GM23338 (cell line): ENCODE measurements at regions not wholly inside any gene's neighbourhood (a gene's known extent, or its start where the extent isn't known, plus 50 kb on each side); places are given as distances from the start of the nearest gene placed in this dataset.

Experiments used
- ATAC-seq: fragments of 200-7000 bp; cut with Tn5 transposase; 3 replicates; pipeline ENCODE4 v1.9.1; 2020
- DNase-seq: peaks from one replicate; pipeline ENCODE4 v3.0.0-alpha.2; 2015; ENCODE audit warnings: low spot score
- H2AFZ ChIP-seq: fragments of 200-600 bp; sonication (generic); 2 replicates; pipeline ENCODE4 v1.8.0; 2016; ENCODE audit warnings: antibody characterized with exemption, mild to moderate bottlenecking, moderate library complexity
- H3F3A ChIP-seq: fragments of 200-600 bp; sonication (generic); replicated peaks from 2 replicates; pipeline ENCODE4 v1.8.0; 2017; ENCODE audit warnings: antibody characterized with exemption, mixed run types, low read depth
- H3K27ac ChIP-seq: fragments of 200-600 bp; sonication (generic); 2 replicates; pipeline ENCODE4 v1.6.1; 2016; ENCODE audit warnings: low read depth
- H3K27me3 ChIP-seq: fragments of 200-600 bp; sonication (generic); 2 replicates; pipeline ENCODE4 v1.8.0; 2016; ENCODE audit warnings: mild to moderate bottlenecking, mixed run types, moderate library complexity; ENCODE audit not compliant: insufficient read depth
- H3K36me3 ChIP-seq: fragments of 200-600 bp; sonication (generic); 2 replicates; pipeline ENCODE4 v1.8.0; 2016; ENCODE audit warnings: mild to moderate bottlenecking; ENCODE audit not compliant: insufficient read depth
- H3K4me1 ChIP-seq: fragments of 200-600 bp; sonication (generic); 2 replicates; pipeline ENCODE4 v1.8.0; 2016; ENCODE audit warnings: mild to moderate bottlenecking, moderate library complexity; ENCODE audit not compliant: insufficient read depth
- H3K4me2 ChIP-seq: fragments of 200-600 bp; sonication (generic); 2 replicates; pipeline ENCODE4 v1.7.1; 2017; ENCODE audit warnings: mixed run types
- H3K4me3 ChIP-seq: fragments of 200-600 bp; sonication (generic); 2 replicates; pipeline ENCODE4 v1.6.1; 2016; ENCODE audit warnings: mixed run types
- H3K79me2 ChIP-seq: fragments of 200-600 bp; sonication (generic); replicated peaks from 2 replicates; pipeline ENCODE4 v1.8.0; 2017; ENCODE audit warnings: mild to moderate bottlenecking; ENCODE audit not compliant: insufficient read depth
- H3K9me2 ChIP-seq: fragments of 200-600 bp; sonication (generic); 2 replicates; pipeline ENCODE4 v1.8.0; 2017; ENCODE audit not compliant: insufficient read depth
- H4K20me1 ChIP-seq: fragments of 200-600 bp; sonication (generic); replicated peaks from 2 replicates; pipeline ENCODE4 v1.8.0; 2017; ENCODE audit warnings: mild to moderate bottlenecking; ENCODE audit not compliant: insufficient read depth
- H3K27ac Mint-ChIP-seq: 2 replicates; pipeline ENCODE4 v1.8.0; 2020; ENCODE audit warnings: inconsistent platforms, mild to moderate bottlenecking, moderate library complexity, mixed read lengths
- H3K27me3 Mint-ChIP-seq: 3 replicates; pipeline ENCODE4 v1.8.0; 2022; ENCODE audit warnings: low read depth, mild to moderate bottlenecking, moderate library complexity, mixed read lengths, inconsistent platforms; ENCODE audit not compliant: insufficient read depth, poor library complexity
- H3K36me3 Mint-ChIP-seq: 3 replicates; pipeline ENCODE4 v1.8.0; 2021; ENCODE audit warnings: low read depth, mild to moderate bottlenecking, inconsistent platforms, moderate library complexity, mixed read lengths
- H3K4me1 Mint-ChIP-seq: 3 replicates; pipeline ENCODE4 v1.8.0; 2020; ENCODE audit warnings: mild to moderate bottlenecking, inconsistent platforms, mixed read lengths
- H3K4me3 Mint-ChIP-seq: 3 replicates; pipeline ENCODE4 v1.8.0; 2021; ENCODE audit warnings: moderate library complexity, mild to moderate bottlenecking, inconsistent platforms, mixed read lengths
- H3K9me3 Mint-ChIP-seq: 3 replicates; pipeline ENCODE4 v1.8.0; 2020; ENCODE audit warnings: moderate library complexity, mild to moderate bottlenecking, inconsistent platforms, mixed read lengths
- CREB1 ChIP-seq: fragments of 250-450 bp; sonication (Bioruptor Pico); IDR thresholded peaks from 2 replicates; pipeline ENCODE4 v1.5.0; 2020; ENCODE audit warnings: low read depth, mild to moderate bottlenecking, moderate library complexity
- ETS1 ChIP-seq: IDR thresholded peaks from 2 replicates; pipeline ENCODE4 v1.6.1; 2016; ENCODE audit warnings: antibody characterized with exemption
- EZH2 ChIP-seq: fragments of 200-600 bp; sonication (generic); IDR thresholded peaks from one replicate; pipeline ENCODE4 v1.8.0; 2017; ENCODE audit warnings: antibody characterized with exemption, mild to moderate bottlenecking, low read depth; ENCODE audit not compliant: unreplicated experiment
- EZH2phosphoT487 ChIP-seq: fragments of 200-600 bp; sonication (generic); IDR thresholded peaks from one replicate; pipeline ENCODE4 v1.8.1; 2018; ENCODE audit warnings: antibody characterized with exemption; ENCODE audit not compliant: unreplicated experiment
- NANOG ChIP-seq: IDR thresholded peaks from 2 replicates; pipeline ENCODE4 v1.6.1; 2016; ENCODE audit warnings: antibody characterized with exemption, borderline replicate concordance
- POLR2AphosphoS5 ChIP-seq: IDR thresholded peaks from 2 replicates; pipeline ENCODE4 v1.6.1; 2016; ENCODE audit warnings: antibody characterized with exemption, low read depth
- ZNF114 ChIP-seq: fragments of 250-450 bp; sonication (Bioruptor Pico); IDR thresholded peaks from 2 replicates; pipeline ENCODE4 v1.5.0; 2020; ENCODE audit warnings: mild to moderate bottlenecking, moderate library complexity
- ZNF331 ChIP-seq: fragments of 250-450 bp; sonication (Bioruptor Pico); IDR thresholded peaks from 2 replicates; pipeline ENCODE4 v1.5.0; 2020; ENCODE audit warnings: low read depth, mild to moderate bottlenecking, moderate library complexity
- TF ChIP-seq, protein P1 (sequence below): IDR thresholded peaks from one replicate; pipeline ENCODE4 v1.6.1; 2018; ENCODE audit warnings: antibody characterized with exemption; ENCODE audit not compliant: unreplicated experiment
- TF ChIP-seq, protein P2 (sequence below): fragments of 250-450 bp; sonication (Bioruptor Pico); IDR thresholded peaks from 2 replicates; pipeline ENCODE4 v1.5.0; 2020; ENCODE audit warnings: mild to moderate bottlenecking, moderate library complexity

GRCh38 chr4:123602007-123602406 is 205.4 kb downstream of the SPRY1 start (continued):
- TF ChIP-seq ZNF331 (CRISPR knock-in tag) (no peak), ZNF114 (CRISPR knock-in tag) (no peak), CREB1 (CRISPR knock-in tag) (no peak), POLR2AphosphoS5 (no peak)
- TF ChIP-seq, protein P1, sequence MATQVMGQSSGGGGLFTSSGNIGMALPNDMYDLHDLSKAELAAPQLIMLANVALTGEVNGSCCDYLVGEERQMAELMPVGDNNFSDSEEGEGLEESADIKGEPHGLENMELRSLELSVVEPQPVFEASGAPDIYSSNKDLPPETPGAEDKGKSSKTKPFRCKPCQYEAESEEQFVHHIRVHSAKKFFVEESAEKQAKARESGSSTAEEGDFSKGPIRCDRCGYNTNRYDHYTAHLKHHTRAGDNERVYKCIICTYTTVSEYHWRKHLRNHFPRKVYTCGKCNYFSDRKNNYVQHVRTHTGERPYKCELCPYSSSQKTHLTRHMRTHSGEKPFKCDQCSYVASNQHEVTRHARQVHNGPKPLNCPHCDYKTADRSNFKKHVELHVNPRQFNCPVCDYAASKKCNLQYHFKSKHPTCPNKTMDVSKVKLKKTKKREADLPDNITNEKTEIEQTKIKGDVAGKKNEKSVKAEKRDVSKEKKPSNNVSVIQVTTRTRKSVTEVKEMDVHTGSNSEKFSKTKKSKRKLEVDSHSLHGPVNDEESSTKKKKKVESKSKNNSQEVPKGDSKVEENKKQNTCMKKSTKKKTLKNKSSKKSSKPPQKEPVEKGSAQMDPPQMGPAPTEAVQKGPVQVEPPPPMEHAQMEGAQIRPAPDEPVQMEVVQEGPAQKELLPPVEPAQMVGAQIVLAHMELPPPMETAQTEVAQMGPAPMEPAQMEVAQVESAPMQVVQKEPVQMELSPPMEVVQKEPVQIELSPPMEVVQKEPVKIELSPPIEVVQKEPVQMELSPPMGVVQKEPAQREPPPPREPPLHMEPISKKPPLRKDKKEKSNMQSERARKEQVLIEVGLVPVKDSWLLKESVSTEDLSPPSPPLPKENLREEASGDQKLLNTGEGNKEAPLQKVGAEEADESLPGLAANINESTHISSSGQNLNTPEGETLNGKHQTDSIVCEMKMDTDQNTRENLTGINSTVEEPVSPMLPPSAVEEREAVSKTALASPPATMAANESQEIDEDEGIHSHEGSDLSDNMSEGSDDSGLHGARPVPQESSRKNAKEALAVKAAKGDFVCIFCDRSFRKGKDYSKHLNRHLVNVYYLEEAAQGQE = no peak

- Mint-ChIP-seq H3K9me3 (no peaks in the 10 kb centered on the region; the same call in 2 of the 3 replicates), H3K27ac (no peak overlapping the region), H3K4me3 (no peak overlapping the region), H3K36me3 (no peaks in the 10 kb centered on the region), H3K4me1 (peaks cover 29% of the 10 kb centered on the region), H3K27me3 (peaks cover 7% of the 10 kb centered on the region)
- ATAC-seq = no peak
- Histone ChIP-seq H3K4me2 (no peak overlapping the region), H3K27ac (no peak overlapping the region), H3K79me2 (no peaks in the 10 kb centered on the region), H3K27me3 (no peaks in the 10 kb centered on the region), H3K36me3 (no peaks in the 10 kb centered on the region), H2AFZ (no peak overlapping the region), H3K4me1 (peaks cover 14% of the 10 kb centered on the region), H3F3A (no peaks in the 10 kb centered on the region), H4K20me1 (no peaks in the 10 kb centered on the region), H3K9me2 (peaks cover 10% of the 10 kb centered on the region), H3K4me3 (no peak overlapping the region)
- no peak for DNase-seq
- TF ChIP-seq, protein P2, sequence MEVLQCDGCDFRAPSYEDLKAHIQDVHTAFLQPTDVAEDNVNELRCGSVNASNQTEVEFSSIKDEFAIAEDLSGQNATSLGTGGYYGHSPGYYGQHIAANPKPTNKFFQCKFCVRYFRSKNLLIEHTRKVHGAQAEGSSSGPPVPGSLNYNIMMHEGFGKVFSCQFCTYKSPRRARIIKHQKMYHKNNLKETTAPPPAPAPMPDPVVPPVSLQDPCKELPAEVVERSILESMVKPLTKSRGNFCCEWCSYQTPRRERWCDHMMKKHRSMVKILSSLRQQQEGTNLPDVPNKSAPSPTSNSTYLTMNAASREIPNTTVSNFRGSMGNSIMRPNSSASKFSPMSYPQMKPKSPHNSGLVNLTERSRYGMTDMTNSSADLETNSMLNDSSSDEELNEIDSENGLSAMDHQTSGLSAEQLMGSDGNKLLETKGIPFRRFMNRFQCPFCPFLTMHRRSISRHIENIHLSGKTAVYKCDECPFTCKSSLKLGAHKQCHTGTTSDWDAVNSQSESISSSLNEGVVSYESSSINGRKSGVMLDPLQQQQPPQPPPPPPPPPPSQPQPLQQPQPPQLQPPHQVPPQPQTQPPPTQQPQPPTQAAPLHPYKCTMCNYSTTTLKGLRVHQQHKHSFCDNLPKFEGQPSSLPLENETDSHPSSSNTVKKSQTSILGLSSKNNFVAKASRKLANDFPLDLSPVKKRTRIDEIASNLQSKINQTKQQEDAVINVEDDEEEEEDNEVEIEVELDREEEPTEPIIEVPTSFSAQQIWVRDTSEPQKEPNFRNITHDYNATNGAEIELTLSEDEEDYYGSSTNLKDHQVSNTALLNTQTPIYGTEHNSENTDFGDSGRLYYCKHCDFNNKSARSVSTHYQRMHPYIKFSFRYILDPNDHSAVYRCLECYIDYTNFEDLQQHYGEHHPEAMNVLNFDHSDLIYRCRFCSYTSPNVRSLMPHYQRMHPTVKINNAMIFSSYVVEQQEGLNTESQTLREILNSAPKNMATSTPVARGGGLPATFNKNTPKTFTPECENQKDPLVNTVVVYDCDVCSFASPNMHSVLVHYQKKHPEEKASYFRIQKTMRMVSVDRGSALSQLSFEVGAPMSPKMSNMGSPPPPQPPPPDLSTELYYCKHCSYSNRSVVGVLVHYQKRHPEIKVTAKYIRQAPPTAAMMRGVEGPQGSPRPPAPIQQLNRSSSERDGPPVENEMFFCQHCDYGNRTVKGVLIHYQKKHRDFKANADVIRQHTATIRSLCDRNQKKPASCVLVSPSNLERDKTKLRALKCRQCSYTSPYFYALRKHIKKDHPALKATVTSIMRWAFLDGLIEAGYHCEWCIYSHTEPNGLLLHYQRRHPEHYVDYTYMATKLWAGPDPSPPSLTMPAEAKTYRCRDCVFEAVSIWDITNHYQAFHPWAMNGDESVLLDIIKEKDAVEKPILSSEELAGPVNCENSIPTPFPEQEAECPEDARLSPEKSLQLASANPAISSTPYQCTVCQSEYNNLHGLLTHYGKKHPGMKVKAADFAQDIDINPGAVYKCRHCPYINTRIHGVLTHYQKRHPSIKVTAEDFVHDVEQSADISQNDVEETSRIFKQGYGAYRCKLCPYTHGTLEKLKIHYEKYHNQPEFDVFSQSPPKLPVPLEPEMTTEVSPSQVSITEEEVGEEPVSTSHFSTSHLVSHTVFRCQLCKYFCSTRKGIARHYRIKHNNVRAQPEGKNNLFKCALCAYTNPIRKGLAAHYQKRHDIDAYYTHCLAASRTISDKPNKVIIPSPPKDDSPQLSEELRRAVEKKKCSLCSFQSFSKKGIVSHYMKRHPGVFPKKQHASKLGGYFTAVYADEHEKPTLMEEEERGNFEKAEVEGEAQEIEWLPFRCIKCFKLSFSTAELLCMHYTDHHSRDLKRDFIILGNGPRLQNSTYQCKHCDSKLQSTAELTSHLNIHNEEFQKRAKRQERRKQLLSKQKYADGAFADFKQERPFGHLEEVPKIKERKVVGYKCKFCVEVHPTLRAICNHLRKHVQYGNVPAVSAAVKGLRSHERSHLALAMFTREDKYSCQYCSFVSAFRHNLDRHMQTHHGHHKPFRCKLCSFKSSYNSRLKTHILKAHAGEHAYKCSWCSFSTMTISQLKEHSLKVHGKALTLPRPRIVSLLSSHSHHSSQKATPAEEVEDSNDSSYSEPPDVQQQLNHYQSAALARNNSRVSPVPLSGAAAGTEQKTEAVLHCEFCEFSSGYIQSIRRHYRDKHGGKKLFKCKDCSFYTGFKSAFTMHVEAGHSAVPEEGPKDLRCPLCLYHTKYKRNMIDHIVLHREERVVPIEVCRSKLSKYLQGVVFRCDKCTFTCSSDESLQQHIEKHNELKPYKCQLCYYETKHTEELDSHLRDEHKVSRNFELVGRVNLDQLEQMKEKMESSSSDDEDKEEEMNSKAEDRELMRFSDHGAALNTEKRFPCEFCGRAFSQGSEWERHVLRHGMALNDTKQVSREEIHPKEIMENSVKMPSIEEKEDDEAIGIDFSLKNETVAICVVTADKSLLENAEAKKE (CRISPR knock-in tag) = no peak
- TF ChIP-seq POLR2AphosphoS5 (no peak), ZNF114 (CRISPR knock-in tag) (no peak), NANOG (no peak), ETS1 (no peak), EZH2 (no peak), EZH2phosphoT487 (no peak), CREB1 (CRISPR knock-in tag) (no peak)
- TF ChIP-seq, protein P1 = no peak
Observed at GRCh38 chr4:123603165-123603564, 206.6 kb downstream of the SPRY1 start.
